Activated CD8-positive, alpha-beta memory T cell treated with anti-CD3 and anti-CD28 coated beads, Interleukin-2, amount 50 U/mL, for 1 hour (primary cell): ENCODE measurements at regions not wholly inside any gene's neighbourhood (a gene's known extent, or its start where the extent isn't known, plus 50 kb on each side); places are given as distances from the start of the nearest gene placed in this dataset.
"Not testable (repeated sequence)": the region's sequence is repeated elsewhere in the genome, so short reads cannot be mapped to it uniquely, and the experiment has no call there.

Source experiments
- DNase-seq: peaks from one replicate; pipeline ENCODE4 v3.0.0-alpha.2; 2020; ENCODE audit errors: extremely low read depth

DNA sequence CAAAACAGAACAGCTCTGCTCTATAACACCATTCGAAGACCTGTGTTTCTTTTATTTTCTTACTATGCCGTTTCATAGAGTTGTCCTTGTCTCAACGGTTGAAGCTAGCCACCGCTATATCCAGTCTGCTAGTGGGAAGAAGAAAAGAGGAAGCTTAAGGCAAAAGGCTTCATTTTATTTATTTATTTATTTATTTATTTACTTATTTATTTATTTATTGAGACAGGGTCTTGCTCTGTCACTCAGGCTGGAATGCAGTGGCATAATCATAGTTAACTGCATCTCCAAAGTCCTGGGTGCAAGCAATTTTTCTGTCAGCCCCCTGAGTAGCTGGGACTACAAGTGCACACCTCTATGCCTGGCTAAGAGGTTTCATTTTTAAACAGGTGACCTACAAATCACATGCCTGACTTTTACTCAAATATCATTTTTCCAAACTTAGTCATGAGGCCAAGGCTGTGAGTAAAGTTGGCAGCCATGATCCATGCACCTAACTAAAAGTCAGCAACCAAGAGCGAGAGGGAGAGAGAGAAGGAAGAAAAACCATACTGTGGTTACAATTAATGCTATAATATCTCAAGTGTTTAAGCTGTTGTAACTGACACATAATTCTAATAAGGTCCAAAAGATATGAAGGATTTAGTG, 1305.3 kb upstream of the LRRTM3 start:
- DNase-seq: no peak

DNA sequence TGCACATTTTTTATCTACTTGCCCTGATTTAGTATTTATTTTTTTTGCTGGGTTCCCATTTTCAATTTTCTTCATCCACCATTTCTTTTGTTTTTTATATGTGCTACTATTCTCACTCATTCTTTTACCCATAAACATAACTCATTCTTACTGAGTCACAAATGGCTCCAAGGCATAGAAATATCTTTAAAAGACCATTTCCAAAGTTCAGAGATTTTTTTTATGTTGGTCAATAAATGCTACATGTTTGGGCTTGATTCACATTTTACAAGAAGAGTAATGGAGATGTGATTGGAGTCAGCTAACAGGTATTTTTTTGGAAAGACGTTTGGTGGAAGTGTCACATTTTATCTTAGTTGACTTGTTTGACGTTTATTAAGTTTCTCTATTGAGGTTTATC, 1303.2 kb upstream of the LRRTM3 start:
- no peak for DNase-seq

DNA sequence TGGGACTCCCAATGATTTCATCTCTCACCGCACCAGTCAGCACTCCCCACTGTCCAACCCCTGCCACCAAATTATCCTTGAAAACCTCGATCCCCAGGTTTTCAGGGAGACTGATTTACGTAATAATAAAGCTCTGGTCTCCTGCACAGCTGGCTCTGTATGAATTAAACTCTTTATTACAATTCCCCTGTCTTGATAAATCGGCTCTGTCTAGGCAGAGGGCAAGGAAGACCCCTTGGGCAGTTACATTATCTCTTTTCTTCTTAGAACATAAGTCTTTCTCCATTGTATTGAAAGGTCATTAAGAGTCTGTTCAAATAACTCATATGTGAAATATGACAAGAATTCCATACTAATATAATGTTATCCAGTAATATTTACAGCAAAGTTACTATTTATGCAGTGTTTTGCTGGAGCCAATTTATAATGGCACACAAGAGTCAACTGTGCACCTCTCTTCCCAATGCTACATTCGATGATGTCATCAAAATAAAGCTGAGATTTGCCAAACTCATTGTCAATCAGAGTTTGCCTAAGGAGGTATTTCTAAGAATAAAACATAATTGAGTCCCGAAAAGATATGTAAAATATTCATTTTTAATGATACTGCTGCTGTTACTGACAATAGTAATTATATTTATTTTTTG, 1297.2 kb upstream of the LRRTM3 start:
- DNase-seq: no peak

DNA sequence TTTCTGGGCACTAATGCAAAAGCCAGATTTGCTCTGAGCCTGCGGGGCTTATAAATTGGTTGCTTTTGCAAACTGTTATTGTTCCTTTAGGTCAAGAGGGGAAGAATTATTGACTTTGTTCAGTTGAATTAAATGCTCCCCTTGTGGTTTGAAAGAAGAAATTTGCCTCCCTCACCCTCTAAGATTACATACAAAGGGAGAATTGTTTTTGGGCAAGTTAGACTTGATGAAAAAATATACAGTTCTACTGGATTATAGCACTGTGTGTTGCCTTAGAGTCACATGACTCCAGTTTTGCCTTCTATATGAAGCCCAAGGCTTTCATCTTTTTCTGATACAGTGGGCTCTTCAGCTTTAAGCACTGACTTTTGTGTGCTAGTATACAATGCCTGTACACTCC, 1265.8 kb upstream of the LRRTM3 start:
- no peak for DNase-seq

DNA sequence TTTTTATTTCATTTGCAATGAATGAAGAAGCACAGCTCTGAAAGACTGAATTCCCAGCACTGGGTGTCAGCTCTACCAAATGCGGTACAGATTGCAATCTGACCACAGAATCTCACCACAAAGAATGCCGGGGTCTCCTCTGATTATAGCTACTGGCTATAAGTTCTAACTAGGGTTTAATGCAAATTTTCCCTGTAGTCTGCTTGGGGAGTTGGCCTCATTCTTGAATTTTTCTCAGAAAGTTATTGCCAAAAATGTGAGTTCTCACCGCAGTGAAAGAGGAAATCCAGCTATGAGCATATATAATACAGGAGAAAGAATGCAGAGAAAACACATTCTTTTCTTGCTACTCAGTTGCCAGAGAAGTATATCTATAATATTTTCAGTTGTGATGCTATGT, 1255.7 kb upstream of the LRRTM3 start:
- no peak for DNase-seq

DNA sequence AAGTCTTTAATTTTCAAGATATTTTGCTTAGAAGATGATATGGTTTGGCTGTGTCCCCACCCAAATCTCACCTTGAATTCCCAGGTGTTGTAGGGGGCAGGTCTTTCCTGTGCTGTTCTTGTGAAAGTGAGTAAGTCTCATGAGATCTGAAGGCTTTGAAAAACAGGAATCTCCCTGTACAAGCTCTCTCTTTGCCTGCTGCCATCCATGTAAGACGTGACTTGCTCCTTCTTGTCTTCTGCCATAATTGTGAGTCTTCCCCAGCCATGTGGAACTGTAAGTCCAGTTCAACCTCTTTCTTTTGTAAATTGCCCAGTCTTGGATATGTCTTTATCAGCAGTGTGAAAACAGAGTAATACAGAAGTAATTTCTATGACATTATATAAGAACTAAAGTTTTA, 1255.2 kb upstream of the LRRTM3 start:
- not testable (repeated sequence) for DNase-seq

DNA sequence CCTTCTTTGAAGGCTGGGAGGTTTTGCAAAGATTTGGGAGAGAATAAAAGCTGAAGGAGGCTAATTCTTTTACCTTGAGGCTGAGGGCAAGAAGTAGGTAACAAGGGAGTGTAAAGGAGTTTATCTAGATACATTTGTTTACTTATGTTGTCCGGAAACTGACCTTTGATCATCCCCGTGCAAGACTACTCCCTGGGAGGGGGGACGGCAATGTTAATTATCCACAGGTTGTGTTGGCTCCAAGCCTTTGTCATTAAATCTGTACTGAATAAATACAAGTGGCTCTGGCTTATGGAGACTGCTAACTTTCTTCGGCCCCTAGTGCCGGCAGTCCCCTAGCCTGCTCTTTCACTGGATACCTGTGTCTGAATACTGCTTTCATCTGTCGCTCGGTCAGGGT, 1250.6 kb upstream of the LRRTM3 start:
- DNase-seq: no peak

DNA sequence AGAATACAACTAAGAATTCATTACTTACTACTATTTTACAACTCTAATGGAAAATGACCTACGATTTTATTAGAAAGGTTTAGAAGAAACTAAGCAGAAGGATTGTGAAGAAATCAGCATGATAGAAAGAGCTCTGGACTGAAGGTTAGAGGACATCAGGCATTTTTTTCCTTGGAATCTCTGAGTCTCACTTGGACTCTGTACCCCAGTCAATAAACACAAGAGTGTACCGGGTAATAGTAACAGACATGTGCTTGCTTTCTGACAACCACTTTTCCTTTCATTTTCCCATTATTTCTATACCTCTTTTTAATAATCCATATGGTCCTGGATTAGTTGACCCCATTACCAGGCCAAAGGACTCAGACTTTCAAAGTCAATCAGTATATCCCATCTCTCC, 1240.9 kb upstream of the LRRTM3 start:
- no peak for DNase-seq

DNA sequence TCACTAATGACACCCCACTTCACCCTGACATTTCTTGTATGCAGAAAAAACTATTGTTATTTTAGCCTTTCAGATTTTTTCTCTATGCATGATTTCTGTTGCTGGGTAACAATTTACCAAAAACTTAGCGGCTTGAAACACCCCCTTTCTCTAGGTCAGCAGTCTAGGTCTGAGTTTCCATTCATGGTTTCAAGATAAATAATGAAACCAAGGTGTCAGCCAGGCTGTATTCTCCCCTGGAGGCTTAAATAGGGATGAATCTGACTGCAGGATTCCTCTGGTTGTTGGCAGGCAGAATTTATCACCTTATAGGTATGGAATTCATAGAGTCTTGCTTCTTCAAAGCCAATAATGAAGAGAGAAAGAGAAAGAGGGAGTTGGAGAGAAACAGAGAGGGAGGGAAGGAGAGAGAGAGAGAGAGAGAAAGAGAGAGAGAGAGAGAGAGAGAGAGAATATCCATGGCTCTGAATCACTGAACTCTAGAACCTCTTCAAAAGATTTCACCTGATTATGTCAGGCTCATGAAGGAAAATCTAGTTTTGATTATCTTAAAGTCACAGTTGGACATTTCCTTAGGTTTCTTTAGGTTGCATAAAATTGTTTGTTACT, 1224.6 kb upstream of the LRRTM3 start:
- DNase-seq: no peak

DNA sequence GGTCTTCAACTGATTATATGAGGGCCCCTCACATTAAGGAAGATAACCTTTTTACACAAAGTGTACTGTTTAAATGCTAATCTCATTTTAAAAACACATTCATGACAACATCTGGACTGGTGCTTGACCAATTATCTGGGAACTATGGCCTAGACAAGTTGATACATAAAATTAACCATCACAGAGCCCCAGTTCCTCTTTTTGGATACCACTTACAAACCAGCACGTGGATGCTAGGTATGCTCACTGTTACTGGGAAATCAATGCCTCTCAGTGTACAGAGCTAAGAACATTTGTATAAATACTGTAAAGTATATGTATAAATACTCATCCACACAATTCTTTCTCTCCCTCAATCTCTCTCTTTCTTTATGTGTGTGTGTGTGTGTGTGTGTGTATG, 1217.8 kb upstream of the LRRTM3 start:
- DNase-seq: no peak

DNA sequence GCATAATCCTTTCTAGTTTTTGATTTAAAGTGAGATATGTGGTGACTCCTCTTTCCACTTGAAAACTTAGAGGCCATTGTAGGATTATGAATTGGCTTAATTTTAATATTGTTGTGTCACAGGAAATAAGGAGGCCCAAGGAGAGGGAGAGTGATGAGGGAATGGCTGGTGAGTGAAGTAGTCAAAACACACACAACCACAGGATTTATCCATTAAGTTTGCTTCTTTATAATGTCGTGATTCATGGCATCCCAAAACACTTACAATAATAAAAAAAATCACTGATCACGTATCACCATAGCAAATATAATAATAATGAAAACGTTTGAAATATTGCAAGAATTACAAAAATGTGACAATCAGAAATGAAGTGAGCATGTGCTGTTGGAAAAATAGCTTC, 1215.5 kb upstream of the LRRTM3 start:
- no peak for DNase-seq

DNA sequence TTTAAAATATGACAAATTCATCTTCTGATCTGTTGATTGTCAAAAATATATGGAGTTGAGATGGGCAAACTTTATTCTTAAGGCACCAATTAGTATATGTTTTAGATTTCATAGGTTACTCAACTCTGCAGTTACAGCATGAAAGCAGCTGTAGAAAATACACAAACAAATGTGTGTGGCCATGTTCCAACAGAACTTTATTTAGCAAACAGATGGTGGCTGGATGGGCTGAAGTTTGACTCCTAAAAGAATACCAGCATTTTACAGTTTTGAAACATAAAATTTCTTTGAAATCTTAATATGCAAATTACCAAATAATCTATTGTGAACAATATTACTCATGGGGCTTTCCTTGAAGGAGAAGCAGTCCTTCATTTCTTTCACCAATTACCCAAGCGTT, 1206.0 kb upstream of the LRRTM3 start:
- no peak for DNase-seq

DNA sequence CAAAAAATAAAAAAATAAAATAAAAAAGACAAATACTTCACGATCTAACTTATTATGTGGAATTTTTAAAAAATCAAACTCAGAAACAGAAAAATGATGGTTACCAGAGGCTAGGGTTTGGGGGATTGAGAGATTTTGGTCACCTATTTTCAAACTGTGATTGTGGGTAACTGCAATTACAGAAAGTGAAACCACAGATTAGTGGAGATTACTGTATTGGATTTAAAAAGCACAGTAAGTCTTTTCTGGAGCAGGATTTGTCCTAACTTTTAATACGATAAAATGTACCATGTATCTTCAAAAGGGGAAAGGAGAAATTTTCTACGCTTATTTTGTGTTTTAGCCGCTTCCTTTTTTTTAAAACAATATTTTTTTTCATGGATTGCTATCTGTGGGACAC, 1204.9 kb upstream of the LRRTM3 start:
- DNase-seq: no peak

DNA sequence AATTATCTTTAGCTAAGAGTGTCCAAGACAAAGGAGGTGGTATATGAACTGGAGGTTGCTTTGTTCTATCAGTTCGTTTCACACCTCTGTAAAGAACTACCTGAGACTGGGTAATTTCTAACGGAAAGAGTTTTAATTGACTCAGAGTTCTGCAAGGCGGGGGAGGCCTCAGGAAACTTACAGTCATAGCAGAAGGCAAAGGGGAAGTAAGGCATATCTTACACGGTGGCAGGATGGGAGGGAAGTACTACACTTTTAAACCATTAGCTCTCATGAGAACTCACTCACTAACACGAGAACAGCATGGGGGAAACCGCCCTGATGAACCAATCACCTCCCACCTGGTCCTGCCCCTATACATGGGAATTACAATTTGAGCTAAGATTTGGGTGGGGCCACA, 1202.3 kb upstream of the LRRTM3 start:
- no peak for DNase-seq

DNA sequence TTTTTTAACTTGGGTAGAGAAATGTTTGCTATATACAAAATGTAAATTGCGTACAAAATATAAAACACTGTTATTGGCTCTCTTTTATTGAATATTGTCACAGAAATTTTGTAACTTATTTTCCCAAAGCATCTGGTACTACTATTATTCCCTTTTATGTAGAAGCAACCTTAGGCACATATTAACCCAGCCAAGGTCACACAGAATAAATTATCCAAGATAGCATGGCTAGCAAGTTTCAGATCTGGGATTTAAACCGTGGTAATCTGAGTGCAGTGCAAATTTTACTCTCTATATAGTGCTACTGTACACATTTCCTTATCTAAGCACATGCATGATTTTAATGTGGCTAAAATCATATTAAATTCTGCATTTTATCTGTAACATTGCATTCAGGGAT, 1190.5 kb upstream of the LRRTM3 start:
- no peak for DNase-seq

DNA sequence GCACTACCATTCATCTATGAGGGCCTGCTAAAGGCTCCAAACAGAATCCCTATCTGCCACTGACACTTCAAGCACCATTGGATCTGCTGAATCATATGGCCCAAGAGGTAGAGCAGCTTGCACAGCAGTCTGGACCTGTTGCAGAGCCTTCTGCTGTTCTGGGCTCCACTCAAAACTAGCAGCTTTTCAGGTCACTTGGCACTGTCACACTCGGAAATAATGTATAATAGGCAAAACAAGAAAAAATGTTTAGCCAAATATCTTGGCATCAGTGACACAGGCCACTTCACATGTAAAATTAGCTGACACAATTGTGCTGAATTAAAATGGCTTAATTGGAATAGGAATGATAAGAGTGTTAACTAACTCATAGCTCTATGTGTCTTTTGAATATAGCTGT, 1182.9 kb upstream of the LRRTM3 start:
- no peak for DNase-seq

DNA sequence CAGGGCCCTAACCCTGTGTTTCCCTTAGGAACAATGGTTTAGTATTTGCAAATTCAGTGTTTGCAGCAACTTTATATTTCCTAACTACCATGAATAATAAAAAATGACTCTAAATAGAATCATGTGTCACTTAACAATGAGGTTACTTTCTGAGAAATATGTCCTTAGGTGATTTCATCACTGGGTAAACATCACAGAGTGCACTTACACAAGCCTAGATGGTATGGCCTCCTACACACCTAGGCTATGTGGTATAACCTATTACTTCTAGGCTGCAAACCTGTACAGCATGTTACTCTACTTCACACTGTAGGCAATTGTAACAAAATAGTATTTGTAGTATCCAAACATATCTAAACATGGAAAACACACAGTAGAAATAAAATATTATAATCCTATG, 1174.6 kb upstream of the LRRTM3 start:
- no peak for DNase-seq

DNA sequence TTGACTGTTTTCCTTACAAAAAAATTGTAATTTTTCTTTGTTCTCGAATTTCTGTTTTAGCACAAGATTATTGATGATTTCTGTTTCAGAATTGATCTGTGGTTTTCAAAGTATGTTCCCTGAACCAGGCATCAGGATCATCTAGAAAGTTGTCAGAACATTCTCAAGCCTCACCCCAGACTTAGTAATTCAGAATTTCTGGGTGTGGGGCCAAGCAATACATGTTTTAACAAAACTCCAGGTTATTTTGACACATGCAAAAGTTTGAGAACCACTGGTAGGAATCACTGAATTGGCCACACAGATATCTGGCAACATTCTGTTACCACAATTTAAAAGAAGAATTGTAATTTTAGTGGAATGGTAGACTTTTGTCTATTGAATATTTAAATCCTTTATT, 1173.9 kb upstream of the LRRTM3 start:
- no peak for DNase-seq

DNA sequence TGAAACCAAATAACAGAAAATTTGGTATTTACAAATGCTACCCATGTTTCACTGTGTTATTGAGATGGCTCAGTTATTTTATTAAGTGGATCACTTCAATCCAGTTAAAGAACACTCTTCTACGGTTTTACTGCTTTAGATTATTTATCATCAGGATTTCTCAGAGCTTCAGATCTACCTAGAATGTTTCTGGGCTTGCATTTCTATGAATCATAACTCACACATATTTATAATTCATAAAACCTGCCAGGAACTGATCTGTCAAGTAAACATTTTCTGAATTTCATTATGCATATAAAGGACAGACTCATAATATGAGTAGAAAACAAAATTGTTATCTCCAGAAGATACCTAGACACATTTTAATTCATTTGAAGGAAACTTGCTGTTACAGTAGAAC, 1172.3 kb upstream of the LRRTM3 start:
- DNase-seq: no peak

DNA sequence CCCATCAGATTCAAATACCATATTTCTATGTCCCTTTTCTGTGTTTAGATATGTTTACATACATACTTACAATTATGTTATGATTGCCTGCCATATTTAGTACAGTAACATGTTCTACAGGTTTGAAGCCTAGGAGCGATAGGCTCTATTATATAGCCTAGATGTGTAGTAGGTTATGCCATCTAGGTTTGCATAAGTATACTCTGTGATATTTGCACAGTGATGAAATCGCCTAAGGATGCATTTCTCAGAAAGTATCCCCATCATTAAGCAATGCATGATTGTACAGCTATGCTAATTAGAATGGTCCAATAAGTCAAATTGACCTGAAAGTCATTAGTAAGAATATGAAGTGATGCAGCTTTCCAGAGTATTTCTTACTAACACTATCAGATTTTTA, 1171.7 kb upstream of the LRRTM3 start:
- DNase-seq: no peak

DNA sequence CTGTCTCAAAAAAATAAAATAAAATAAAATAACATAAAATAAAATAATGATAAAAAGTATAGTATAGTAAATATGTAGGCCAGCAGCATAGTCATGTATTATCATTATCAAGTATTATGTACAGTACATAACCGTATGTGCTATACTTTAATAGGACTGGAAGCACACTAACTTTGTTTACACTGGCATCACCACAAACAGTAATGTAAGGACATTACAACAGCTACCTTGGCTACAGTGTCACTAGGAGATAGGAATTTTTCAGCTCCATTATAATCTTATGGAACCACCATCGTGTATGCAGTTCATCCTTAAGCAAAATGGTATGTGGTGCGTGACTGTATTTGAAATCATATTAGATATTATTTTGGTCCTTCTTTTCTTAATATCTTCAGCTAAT, 1163.5 kb upstream of the LRRTM3 start:
- DNase-seq: no peak

DNA sequence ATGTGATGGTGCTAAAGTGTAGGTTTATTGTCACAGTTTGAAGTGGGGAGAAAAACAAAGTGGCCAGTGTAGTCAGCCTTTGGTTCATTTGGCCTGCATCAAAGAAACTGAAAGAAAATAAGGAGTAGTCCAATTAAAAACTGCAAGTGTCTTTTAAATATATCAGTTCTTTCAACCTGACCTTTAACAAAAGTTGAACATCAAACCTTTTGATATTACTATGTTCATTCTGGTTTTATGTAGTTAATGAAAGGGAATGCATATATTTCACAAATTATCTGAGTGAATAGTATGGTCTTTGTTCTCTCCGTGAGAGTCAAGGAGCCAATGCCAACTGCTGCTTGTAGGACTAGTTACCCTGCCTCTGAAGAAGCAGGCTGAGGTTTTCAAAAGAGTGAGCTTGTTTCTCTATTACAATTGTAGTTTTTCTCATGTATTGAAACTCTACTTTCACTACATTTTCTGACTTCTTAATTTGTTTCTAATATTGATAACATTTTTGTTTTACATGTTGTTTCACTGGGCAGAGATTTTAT, 1160.8 kb upstream of the LRRTM3 start:
- DNase-seq: no peak

DNA sequence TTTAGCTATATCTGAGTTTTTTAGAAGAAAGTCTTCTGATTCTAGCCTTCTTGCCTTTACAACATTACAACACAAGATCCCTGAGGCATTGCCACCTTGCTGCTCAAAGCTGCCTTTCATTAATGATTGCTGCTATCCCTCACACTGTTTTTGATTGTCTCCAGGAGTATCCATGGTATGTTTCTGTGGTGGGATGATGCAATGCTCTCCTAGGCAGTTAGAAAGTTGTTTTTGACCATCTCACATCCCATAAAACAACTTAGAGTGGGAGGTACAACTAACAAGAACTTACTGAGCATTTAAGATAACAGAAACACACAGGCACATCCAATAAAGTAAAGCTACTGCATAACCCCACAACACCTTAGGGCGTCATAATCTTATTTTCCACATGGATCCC, 1156.0 kb upstream of the LRRTM3 start:
- no peak for DNase-seq
